ENCODE measurements at regions not wholly inside any gene's neighbourhood (a gene's known extent, or its start where the extent isn't known, plus 50 kb on each side); places are given as distances from the start of the nearest gene placed in this dataset.

- no peak for DNase-seq (ENCODE audit: low read depth)
Measured at GRCh38 chr2:64196963-64197362, 52.7 kb upstream of the PELI1 start.

- no peak for DNase-seq (ENCODE audit: low read depth)
Measured at GRCh38 chr2:64201151-64201550, 56.9 kb upstream of the PELI1 start.

- DNase-seq (ENCODE audit: low read depth) = peak; percentile 49
Measured at GRCh38 chr2:64202206-64202845, 58.1 kb upstream of the PELI1 start.

DNA sequence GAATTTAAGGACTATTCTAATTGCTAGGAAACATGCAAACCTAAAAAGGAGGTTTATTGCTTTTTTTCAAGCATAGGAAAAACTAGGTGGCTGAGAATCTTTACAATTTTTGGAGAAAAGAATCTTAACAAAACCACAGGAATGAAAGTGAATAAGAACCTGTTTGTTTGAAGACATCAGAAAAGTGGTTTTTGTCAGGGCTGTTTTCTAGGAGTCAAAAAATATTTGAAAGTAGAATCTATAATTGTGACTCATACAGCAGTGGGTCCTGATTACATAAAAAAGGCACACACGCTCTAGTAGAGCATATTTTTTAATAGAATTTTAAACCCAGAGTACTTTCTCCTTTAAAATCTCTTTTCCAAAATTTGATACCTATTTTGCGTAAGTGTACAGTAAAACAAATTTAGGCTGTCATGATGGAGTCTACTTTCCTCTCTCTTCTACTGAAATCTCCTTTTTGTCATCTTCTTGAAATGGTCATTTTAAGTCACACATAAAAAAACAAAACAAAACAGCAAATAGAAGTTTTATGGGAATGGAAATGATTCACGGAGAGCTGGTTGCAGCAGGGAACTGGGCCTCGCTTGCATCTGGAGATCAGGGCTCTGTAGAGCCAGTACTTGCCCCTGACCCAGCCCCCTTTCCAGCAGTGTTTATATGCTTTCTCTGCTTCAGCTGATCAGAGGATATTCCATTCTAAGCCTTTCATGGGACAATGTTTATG is 59.1 kb upstream of the PELI1 start:
- DNase-seq (ENCODE audit: low read depth) = no peak

- DNase-seq (ENCODE audit: low read depth) = no peak
Measured at GRCh38 chr2:64203858-64204632, 59.8 kb upstream of the PELI1 start.

DNA sequence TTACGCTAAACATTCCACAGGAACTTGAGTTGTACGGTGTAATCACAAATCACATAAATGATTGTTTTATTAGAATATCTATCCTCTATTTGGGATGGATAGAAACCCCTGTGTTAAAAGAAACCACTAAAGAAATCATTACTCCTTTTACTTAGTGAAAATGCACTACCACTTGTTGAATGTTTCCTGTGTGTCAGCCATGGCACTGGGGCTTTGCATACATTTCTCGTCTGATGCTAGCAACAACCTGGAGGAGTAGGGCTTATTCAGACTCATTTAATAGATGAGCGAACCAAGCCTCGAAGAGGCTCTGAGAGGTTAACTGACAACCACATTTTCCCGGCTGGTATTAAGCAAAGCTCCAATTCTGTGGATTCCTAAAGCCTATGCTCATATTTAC is 60.5 kb upstream of the PELI1 start:
- DNase-seq (ENCODE audit: low read depth) = no peak

- DNase-seq (ENCODE audit: low read depth) = no peak
Measured at GRCh38 chr2:64205415-64205814, 61.2 kb upstream of the PELI1 start.

DNA sequence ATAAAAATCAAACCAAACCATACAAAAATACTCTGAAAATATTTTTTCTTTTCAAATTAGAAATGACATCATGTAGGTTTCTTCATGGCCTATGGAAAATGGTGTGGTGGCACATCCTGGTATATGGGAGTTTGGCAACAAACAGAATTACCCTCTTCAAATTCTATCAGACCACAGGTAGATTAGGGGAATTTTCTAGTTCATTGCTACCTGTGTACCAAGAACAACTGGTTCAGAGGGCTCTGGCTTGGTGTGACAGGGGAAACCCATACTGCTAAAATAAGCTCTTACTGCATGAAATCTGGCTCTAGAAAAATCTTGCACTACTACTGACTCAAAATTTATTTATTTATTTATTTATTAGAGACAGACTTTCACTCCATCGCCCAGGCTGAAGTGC is 63.4 kb upstream of the PELI1 start:
- no peak for DNase-seq (ENCODE audit: low read depth)

DNA sequence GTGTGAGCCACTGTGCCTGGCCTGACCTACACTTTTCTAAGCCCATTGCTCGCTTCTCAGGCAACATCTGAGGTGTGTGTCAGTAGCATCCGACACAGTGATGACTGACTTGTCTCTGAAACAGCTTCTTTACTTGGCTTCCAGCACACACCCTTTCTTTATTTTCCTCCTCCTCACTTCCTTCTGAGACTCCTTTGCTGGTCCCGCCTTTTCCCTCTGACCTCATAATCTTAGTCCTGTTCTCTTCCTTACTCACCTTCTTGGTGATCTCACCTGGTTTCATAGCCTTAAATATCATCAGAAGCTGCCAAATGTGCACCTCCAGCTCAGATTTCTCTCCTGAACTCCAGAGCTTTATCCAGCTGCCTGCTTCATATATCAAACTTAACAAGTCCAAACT is 66.6 kb upstream of the PELI1 start:
- no peak for DNase-seq (ENCODE audit: low read depth)

GRCh38 chr2:64211276-64211921 is 67.2 kb upstream of the PELI1 start:
- no peak for DNase-seq (ENCODE audit: low read depth)

- no peak for DNase-seq (ENCODE audit: low read depth)
Measured at GRCh38 chr2:64212346-64212745, 68.1 kb upstream of the PELI1 start.

DNA sequence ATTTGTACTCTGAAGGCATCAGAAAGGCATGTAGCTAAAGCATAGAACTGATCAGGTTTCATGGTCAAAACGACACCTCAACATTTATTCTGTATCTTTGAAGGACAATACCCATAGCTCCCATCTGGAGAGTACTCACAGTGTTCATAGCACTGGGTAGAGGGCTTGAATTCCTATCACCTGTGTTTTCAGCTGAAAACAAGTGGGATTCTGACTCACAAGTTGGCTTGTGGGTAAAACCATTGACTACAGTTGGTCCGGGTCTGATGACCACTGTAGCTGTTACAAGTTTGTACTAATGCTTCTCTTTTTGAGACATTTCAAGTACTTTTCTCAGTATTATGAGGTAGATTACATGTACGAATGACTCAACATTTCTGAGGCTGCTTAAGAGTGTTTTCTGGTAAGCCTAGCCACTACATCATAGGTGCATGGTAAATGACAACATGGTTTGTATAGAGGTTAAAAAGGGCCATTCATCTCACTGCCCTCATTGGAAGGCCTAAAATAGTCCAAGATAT is 68.6 kb upstream of the PELI1 start:
- no peak for DNase-seq (ENCODE audit: low read depth)

DNA sequence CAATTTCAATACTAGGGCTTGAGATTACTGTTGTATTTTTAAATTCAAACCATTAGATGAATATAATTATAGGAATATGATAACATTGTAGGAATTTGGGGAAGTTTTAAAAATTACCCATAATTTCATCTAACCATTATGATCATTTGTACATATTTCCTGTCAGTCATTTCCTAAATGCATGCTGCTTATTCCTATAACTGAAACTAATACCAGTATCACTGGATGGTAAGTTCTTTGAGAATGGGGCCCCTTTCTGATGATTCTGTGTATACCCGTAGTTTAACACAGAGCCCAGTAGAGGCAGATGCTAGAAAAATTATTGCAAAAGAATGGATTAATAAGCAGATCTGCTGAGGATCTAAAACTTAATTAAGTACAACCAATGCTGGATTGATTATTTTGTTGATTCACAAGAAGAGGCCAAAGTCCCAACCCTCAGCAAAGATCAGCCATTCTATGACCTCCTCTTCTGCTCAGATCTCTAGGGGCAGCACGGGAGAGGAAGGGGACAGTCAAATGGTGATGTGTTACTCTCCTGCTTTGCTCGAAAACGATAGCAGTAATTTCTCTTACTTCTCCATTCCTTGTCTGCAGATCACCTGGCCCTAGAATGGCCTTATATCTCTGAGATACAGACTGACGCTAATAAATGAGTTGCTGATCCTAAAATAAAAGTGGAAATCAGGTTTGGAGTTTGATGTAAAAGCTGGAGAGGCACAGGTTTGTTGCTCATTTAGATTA is 69.5 kb upstream of the PELI1 start:
- no peak for DNase-seq (ENCODE audit: low read depth)

- DNase-seq (ENCODE audit: low read depth) = no peak
Measured at GRCh38 chr2:64214281-64215115, 70.3 kb upstream of the PELI1 start.

DNA sequence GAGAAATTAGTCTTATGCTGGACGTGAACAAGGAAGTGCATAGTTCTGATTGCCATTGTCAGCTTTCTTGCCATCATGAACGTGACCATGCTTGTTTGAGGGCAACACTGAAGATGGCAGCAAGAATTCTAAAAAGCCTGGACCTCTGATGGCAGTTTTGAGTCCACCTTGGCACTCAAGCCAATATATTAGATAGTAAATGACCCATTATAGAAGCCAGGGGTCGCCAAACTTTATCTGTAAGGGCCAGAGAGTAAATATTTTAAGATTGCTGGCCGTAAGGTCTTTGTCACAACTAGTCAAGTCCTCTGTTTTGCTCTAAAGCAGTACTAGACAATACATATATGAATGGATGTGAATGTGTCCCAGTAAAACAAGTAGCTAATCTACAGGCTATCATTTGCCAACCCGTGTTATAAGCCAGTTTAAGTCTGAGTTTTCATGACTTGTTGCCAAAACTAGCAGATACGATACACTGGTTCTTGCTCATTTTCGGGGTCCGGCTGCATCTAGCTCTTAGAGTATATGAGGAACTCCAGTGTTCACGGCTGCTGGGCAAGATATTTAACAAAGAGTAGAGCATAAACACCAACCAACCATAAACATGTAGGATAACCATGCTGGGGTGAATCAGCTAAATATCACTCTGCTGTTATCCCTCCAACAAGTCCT is 73.1 kb upstream of the PELI1 start:
- no peak for DNase-seq (ENCODE audit: low read depth)

- no peak for DNase-seq (ENCODE audit: low read depth)
Measured at GRCh38 chr2:64218137-64218802, 74.0 kb upstream of the PELI1 start.

DNA sequence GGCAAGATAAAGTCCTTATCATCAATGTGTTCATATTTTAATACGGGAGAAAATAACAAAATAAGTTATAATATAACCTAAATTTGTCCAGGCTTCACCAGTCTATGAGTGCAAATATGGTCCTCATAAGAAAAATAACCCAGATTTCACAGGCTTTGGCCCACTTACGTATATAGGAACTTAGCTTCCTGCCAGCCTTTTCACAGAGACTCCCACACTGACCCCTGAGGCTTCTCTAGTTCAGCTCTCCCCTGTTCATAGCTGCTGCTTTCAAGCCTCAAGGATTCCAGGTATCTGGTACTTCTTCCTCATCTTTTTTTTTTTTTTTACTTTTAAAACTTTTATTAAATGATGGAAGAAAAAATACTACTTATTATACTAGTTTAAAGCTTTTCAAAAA is 74.9 kb upstream of the PELI1 start:
- no peak for DNase-seq (ENCODE audit: low read depth)

DNA sequence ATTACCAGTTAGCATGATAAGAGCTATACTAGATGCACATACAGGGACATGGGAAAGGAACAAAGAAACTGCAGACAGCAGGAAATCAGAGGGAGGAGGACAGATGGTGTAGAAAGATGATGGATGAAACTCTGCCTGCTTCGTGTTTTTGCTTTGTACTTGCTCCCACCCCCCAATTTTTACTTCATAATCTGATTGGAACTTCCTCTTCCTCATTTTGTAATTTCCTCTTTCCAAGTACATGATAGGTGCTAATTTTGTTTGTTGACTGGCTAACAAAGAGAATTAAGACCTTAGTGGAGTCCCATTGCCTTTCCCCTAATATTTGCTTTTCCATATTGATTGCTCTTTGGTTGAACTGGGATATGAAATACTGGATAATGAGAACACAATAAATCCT is 76.0 kb upstream of the PELI1 start:
- DNase-seq (ENCODE audit: low read depth) = no peak

GRCh38 chr2:64220894-64221617 is 76.8 kb upstream of the PELI1 start:
- no peak for DNase-seq (ENCODE audit: low read depth)

Measured in fibroblast of the conjunctiva (primary cell).